ENCODE measurements at regions not wholly inside any gene's neighbourhood (a gene's known extent, or its start where the extent isn't known, plus 50 kb on each side); places are given as distances from the start of the nearest gene placed in this dataset.

DNA sequence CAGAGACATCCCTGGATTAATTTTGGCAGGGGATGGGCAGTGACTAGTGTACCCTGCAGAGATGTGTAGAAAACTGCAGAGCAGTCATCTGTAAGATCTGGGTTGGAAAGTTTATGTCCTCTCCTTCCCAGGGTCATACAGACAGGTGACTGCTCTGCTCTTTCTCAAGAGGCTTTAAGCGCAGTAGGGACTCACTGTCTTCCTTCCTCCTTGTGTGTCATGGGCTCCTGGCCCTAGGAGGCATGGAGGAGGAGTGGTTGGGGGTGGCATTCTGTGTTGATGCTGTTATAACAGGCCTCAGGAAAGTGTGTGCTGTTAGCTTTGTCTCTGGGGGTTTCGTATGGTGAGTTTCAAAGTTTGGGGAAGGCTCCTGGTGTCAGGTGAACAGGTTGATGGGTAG, 130.5 kb upstream of the MGAT5 start:
- no peak overlapping the region for H3K4me3 ChIP-seq (ENCODE audit: low read depth, low read length)
- TF ChIP-seq, protein P1, sequence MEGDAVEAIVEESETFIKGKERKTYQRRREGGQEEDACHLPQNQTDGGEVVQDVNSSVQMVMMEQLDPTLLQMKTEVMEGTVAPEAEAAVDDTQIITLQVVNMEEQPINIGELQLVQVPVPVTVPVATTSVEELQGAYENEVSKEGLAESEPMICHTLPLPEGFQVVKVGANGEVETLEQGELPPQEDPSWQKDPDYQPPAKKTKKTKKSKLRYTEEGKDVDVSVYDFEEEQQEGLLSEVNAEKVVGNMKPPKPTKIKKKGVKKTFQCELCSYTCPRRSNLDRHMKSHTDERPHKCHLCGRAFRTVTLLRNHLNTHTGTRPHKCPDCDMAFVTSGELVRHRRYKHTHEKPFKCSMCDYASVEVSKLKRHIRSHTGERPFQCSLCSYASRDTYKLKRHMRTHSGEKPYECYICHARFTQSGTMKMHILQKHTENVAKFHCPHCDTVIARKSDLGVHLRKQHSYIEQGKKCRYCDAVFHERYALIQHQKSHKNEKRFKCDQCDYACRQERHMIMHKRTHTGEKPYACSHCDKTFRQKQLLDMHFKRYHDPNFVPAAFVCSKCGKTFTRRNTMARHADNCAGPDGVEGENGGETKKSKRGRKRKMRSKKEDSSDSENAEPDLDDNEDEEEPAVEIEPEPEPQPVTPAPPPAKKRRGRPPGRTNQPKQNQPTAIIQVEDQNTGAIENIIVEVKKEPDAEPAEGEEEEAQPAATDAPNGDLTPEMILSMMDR (IDR thresholded peaks at IDR 0.05; ENCODE audit: low read depth, low read length), result no peak

- TF ChIP-seq, protein P1 (IDR thresholded peaks at IDR 0.05; ENCODE audit: low read depth, low read length), result no peak
- no peak overlapping the region for H3K4me3 ChIP-seq (ENCODE audit: low read depth, low read length)
These were observed 129.7 kb upstream of the MGAT5 start for GRCh38 chr2:134124047-134124753.

DNA sequence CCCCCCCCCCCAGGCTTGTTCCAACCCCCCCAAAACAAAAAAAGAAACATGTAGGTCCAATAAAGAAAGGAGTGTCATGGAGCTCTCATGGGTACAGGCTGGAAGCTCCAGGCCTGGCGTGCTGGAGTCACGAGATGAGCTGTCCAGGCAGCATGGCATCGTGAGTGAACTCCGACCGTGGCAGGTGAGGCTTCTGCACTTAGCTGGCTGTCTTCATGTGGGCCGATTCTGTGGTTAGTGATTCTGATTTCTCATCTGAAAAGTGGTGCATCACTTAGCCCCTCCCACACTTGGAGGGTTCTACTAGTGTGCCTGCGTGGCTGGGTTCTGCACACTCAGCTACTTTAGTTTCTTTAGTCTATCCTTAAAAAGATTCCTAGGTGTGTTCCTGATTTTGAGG, 126.4 kb upstream of the MGAT5 start:
- TF ChIP-seq, protein P1 (IDR thresholded peaks at IDR 0.05; ENCODE audit: low read depth, low read length), result no peak
- H3K4me3 ChIP-seq (ENCODE audit: low read depth, low read length), result no peak overlapping the region

GRCh38 chr2:134128746-134129145, 125.1 kb upstream of the MGAT5 start:
- no peak overlapping the region for H3K4me3 ChIP-seq (ENCODE audit: low read depth, low read length)
- TF ChIP-seq, protein P1 (IDR thresholded peaks at IDR 0.05; ENCODE audit: low read depth, low read length), result no peak

DNA sequence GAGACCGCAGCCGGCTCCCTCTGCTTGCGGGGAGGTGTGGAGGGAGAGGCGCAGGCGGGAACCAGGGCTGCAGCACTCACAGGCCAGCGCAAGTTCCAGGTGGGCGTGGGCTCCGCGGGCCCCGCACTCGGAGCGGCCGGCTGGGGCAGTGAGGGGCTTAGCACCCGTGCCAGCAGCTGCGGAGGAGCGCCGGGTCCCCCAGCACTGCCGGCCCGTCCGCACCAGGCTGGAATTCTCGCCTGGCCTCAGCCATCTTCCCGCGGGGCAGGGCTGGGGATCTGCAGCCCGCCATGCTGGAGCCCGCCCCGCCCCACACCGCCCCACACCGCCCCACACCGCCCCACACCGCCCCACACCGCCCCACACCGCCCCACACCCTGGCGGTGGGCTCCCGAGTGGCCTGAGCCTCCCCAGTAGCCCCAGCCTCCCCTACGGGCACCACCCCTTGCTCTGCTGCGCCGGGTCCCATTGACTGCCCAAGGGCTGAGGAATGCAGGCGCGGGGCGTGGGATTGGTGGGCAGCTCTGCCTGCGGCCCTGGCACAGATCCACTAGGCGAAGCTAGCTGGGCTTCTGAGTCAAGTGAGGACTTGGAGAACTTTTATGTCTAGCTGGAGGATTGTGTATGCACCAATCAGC, 123.9 kb upstream of the MGAT5 start:
- TF ChIP-seq, protein P1 (IDR thresholded peaks at IDR 0.05; ENCODE audit: low read depth, low read length), result no peak
- no peak overlapping the region for H3K4me3 ChIP-seq (ENCODE audit: low read depth, low read length)

DNA sequence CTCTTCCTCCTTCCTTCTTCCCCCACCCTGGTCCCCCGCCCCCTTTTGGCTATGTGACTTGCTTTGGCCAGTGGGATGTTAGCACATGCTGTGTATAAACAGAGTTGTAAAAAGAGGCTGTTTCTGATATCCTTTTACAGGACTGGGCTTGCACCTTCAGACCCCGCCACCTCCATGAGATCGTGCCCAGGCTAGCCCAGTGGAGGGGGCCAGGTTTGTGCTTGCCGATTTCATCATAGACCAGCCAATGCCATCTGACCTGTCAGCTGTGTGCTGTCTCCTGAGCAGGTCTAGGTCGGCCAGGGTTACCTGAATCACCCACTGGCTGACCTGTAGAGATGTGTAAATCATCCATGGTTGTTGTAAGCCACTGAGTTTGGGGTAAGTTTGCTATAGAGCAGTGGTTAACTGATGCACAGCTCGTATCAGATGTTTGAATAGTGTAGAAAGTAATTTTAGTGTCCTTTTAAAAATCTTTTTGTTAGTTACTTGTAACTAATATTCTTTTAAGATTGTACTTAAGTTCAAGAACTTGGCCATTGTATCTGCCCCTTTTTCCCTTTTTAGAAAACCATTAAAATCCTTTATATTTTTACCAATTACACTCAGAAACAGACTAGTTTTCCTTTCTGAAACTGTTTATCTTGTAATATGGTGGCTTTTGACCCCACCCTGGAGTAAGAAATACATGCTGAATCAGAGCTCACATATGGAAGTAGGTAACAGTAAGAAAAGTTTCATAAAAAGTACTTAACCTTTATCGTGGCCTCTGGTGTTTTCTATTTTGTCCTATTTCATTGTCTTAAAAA, 122.0 kb upstream of the MGAT5 start:
- TF ChIP-seq, protein P1 (IDR thresholded peaks at IDR 0.05; ENCODE audit: low read depth, low read length), result no peak
- H3K4me3 ChIP-seq (ENCODE audit: low read depth, low read length), result no peak overlapping the region

GRCh38 chr2:134132490-134132857, 121.4 kb upstream of the MGAT5 start:
- TF ChIP-seq, protein P1 (IDR thresholded peaks at IDR 0.05; ENCODE audit: low read depth, low read length), result no peak
- no peak overlapping the region for H3K4me3 ChIP-seq (ENCODE audit: low read depth, low read length)
